ENCODE measurements at regions not wholly inside any gene's neighbourhood (a gene's known extent, or its start where the extent isn't known, plus 50 kb on each side); places are given as distances from the start of the nearest gene placed in this dataset.

GRCh38 chr2:128607911-128608506, 289.3 kb upstream of the HS6ST1 start:
- H3K27ac Mint-ChIP-seq: no peak overlapping the region
- peaks cover 9% of the 10 kb centered on the region; the same call in 1 of the 2 replicates for H3K4me1 Mint-ChIP-seq
- POLR2A ChIA-PET: no interaction called here
- H3K9me3 Mint-ChIP-seq: no peaks in the 10 kb centered on the region
- DNase-seq (ENCODE audit: low spot score) (no peak), ATAC-seq (no peak)
- H3K27me3 Mint-ChIP-seq (ENCODE audit: low read depth): no peaks in the 10 kb centered on the region; the same call in 1 of the 2 replicates
- H3K36me3 Mint-ChIP-seq: no peaks in the 10 kb centered on the region
- TF ChIP-seq TP53 (CRISPR knock-in tag; IDR thresholded peaks at IDR 0.05): no peak
- TF ChIP-seq, protein P1, sequence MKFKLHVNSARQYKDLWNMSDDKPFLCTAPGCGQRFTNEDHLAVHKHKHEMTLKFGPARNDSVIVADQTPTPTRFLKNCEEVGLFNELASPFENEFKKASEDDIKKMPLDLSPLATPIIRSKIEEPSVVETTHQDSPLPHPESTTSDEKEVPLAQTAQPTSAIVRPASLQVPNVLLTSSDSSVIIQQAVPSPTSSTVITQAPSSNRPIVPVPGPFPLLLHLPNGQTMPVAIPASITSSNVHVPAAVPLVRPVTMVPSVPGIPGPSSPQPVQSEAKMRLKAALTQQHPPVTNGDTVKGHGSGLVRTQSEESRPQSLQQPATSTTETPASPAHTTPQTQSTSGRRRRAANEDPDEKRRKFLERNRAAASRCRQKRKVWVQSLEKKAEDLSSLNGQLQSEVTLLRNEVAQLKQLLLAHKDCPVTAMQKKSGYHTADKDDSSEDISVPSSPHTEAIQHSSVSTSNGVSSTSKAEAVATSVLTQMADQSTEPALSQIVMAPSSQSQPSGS (CRISPR knock-in tag; IDR thresholded peaks at IDR 0.05; ENCODE audit: borderline replicate concordance, low read depth): no peak
- TF ChIP-seq ATF1 (CRISPR knock-in tag; IDR thresholded peaks at IDR 0.05): no peak
- no peak for TF ChIP-seq ARID4B (CRISPR knock-in tag; IDR thresholded peaks at IDR 0.05; ENCODE audit: borderline replicate concordance)
- no peak for TF ChIP-seq ZNF317 (CRISPR knock-in tag; IDR thresholded peaks at IDR 0.05; ENCODE audit: borderline replicate concordance, low read depth)
- TF ChIP-seq NR2C2 (CRISPR knock-in tag; IDR thresholded peaks at IDR 0.05): no peak
- TF ChIP-seq, protein P2, sequence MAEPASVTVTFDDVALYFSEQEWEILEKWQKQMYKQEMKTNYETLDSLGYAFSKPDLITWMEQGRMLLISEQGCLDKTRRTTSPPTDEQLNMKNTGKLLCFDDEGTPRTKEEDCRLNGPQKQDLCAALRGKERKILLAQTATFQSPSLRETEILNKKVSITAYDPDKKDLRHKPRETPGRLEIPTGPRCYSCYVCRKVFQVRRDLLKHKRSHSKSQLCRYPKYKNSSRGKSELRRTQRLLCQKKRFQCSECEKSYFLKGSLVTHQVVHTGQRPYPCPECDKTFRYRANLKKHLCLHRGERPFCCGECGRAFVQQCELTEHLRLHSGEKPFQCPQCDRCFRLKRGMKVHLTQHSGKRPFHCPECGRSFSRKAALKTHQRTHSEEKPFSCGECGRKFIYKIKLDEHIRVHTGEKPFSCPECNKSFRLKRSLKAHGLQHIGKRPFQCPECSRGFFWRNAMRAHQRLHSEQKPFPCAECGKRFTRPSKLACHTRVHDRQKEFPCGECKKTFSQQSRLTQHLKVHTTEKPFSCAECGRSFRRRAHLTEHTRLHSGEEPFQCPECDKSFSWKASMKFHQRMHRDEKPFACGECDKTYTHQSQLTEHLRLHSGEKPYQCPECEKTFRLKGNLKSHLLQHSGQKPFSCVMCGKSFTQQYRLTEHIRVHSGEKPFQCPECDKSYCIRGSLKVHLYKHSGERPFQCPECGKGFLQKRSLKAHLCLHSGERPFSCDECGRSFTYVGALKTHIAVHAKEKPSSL (CRISPR knock-in tag; conservative IDR thresholded peaks at IDR 0.05): no peak
- TF ChIP-seq, protein P3, sequence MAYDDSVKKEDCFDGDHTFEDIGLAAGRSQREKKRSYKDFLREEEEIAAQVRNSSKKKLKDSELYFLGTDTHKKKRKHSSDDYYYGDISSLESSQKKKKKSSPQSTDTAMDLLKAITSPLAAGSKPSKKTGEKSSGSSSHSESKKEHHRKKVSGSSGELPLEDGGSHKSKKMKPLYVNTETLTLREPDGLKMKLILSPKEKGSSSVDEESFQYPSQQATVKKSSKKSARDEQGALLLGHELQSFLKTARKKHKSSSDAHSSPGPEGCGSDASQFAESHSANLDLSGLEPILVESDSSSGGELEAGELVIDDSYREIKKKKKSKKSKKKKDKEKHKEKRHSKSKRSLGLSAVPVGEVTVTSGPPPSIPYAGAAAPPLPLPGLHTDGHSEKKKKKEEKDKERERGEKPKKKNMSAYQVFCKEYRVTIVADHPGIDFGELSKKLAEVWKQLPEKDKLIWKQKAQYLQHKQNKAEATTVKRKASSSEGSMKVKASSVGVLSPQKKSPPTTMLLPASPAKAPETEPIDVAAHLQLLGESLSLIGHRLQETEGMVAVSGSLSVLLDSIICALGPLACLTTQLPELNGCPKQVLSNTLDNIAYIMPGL (CRISPR knock-in tag; IDR thresholded peaks at IDR 0.05): no peak
- TF ChIP-seq, protein P4, sequence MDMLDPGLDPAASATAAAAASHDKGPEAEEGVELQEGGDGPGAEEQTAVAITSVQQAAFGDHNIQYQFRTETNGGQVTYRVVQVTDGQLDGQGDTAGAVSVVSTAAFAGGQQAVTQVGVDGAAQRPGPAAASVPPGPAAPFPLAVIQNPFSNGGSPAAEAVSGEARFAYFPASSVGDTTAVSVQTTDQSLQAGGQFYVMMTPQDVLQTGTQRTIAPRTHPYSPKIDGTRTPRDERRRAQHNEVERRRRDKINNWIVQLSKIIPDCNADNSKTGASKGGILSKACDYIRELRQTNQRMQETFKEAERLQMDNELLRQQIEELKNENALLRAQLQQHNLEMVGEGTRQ (CRISPR knock-in tag; IDR thresholded peaks at IDR 0.05): no peak
- TF ChIP-seq ZNF121 (CRISPR knock-in tag; IDR thresholded peaks at IDR 0.05): no peak
- no peak for TF ChIP-seq SMAD3 (CRISPR knock-in tag; IDR thresholded peaks at IDR 0.05; ENCODE audit: borderline replicate concordance)
- no peak for TF ChIP-seq CREB1 (CRISPR knock-in tag; IDR thresholded peaks at IDR 0.05)
- TF ChIP-seq, protein P5, sequence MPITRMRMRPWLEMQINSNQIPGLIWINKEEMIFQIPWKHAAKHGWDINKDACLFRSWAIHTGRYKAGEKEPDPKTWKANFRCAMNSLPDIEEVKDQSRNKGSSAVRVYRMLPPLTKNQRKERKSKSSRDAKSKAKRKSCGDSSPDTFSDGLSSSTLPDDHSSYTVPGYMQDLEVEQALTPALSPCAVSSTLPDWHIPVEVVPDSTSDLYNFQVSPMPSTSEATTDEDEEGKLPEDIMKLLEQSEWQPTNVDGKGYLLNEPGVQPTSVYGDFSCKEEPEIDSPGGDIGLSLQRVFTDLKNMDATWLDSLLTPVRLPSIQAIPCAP (CRISPR knock-in tag; IDR thresholded peaks at IDR 0.05): no peak
- CTCF ChIA-PET: interaction anchor here (0.7 to 1.8 kb wide), 3 partner anchors 37 to 308 kb away, joined by 5 to 6 read pairs (median 5); no protein-coding TSS in a partner anchor
- no peak overlapping the region for H3K4me3 Mint-ChIP-seq
